H9 (cell line): ENCODE measurements at regions not wholly inside any gene's neighbourhood (a gene's known extent, or its start where the extent isn't known, plus 50 kb on each side); places are given as distances from the start of the nearest gene placed in this dataset.
A peak's percentile ranks its signal among the peaks of the same experiment; 100 is the strongest.

Experiments
- DNase-seq: peaks from one replicate; pipeline ENCODE4 v3.0.0-alpha.2; 2017
- H2AFZ ChIP-seq: one replicate; pipeline ENCODE4 v1.6.1; 2013; ENCODE audit warnings: mild to moderate bottlenecking, low read length, control low read depth, moderate library complexity
- H2AK5ac ChIP-seq: 2 replicates; pipeline ENCODE4 v1.6.1; 2013; ENCODE audit warnings: low read length, control low read depth, mixed read lengths; ENCODE audit not compliant: insufficient read length
- H2BK120ac ChIP-seq: one replicate; pipeline ENCODE4 v1.6.1; 2013; ENCODE audit warnings: low read depth, mild to moderate bottlenecking, low read length, control low read depth, inconsistent platforms; ENCODE audit not compliant: poor library complexity, severe bottlenecking
- H2BK12ac ChIP-seq: 2 replicates; pipeline ENCODE4 v1.6.1; 2013; ENCODE audit warnings: low read length, control low read depth, mixed read lengths, low read depth; ENCODE audit not compliant: insufficient read length
- H2BK15ac ChIP-seq: 2 replicates; pipeline ENCODE4 v1.6.1; 2013; ENCODE audit warnings: low read depth, low read length, control low read depth
- H2BK20ac ChIP-seq: one replicate; pipeline ENCODE4 v1.6.1; 2013; ENCODE audit warnings: low read depth, mild to moderate bottlenecking, low read length, control low read depth, inconsistent platforms; ENCODE audit not compliant: poor library complexity, severe bottlenecking
- H2BK5ac ChIP-seq: 2 replicates; pipeline ENCODE4 v1.6.1; 2013; ENCODE audit warnings: low read length, control low read depth, mixed read lengths; ENCODE audit not compliant: insufficient read length
- H3K14ac ChIP-seq: 2 replicates; pipeline ENCODE4 v1.6.1; 2013; ENCODE audit warnings: low read length, control low read depth; ENCODE audit not compliant: insufficient read depth
- H3K18ac ChIP-seq: 2 replicates; pipeline ENCODE4 v1.6.1; 2013; ENCODE audit warnings: low read depth, mild to moderate bottlenecking, mixed read lengths, low read length, control low read depth; ENCODE audit not compliant: insufficient read length
- H3K23ac ChIP-seq: 2 replicates; pipeline ENCODE4 v1.6.1; 2013; ENCODE audit warnings: low read length, control low read depth, mixed read lengths, low read depth; ENCODE audit not compliant: insufficient read length
- H3K23me2 ChIP-seq: 2 replicates; pipeline ENCODE4 v1.6.1; 2013; ENCODE audit warnings: low read depth, mild to moderate bottlenecking, mixed read lengths, low read length, control low read depth; ENCODE audit not compliant: insufficient read length, poor library complexity, severe bottlenecking
- H3K27ac ChIP-seq: 2 replicates; pipeline ENCODE4 v1.5.1; 2013; ENCODE audit warnings: low read length, control low read depth, mixed read lengths, low read depth; ENCODE audit not compliant: insufficient read length
- H3K27me3 ChIP-seq: 2 replicates; pipeline ENCODE4 v1.6.1; 2013; ENCODE audit warnings: low read length, control low read depth, inconsistent platforms; ENCODE audit not compliant: insufficient read depth
- H3K4ac ChIP-seq: 2 replicates; pipeline ENCODE4 v1.6.1; 2013; ENCODE audit warnings: low read depth, mild to moderate bottlenecking, control low read depth, inconsistent platforms, low read length, moderate library complexity
- H3K4me1 ChIP-seq: 2 replicates; pipeline ENCODE4 v1.6.1; 2013; ENCODE audit warnings: low read length, control low read depth, inconsistent platforms; ENCODE audit not compliant: insufficient read depth
- H3K4me2 ChIP-seq: 2 replicates; pipeline ENCODE4 v1.6.1; 2013; ENCODE audit warnings: low read length, control low read depth, mixed read lengths; ENCODE audit not compliant: insufficient read length, insufficient read depth
- H3K56ac ChIP-seq: 2 replicates; pipeline ENCODE4 v1.6.1; 2013; ENCODE audit warnings: low read depth, mild to moderate bottlenecking, mixed read lengths, low read length, control low read depth; ENCODE audit not compliant: insufficient read length
- H3K79me1 ChIP-seq: 2 replicates; pipeline ENCODE4 v1.6.1; 2013; ENCODE audit warnings: low read depth, mild to moderate bottlenecking, moderate library complexity, low read length, control low read depth, inconsistent platforms; ENCODE audit not compliant: insufficient read depth, poor library complexity, severe bottlenecking
- H3K79me2 ChIP-seq: 2 replicates; pipeline ENCODE4 v1.6.1; 2013; ENCODE audit warnings: low read length, control low read depth, inconsistent platforms; ENCODE audit not compliant: insufficient read depth
- H3K9ac ChIP-seq: 2 replicates; pipeline ENCODE4 v1.6.1; 2013; ENCODE audit warnings: low read length, control low read depth, mixed read lengths; ENCODE audit not compliant: insufficient read length; ENCODE audit errors: extremely low read depth
- H3K9me3 ChIP-seq: one replicate; pipeline ENCODE4 v1.6.1; 2013; ENCODE audit warnings: low read depth, low read length, inconsistent platforms; ENCODE audit not compliant: control insufficient read depth
- H3T11ph ChIP-seq: one replicate; pipeline ENCODE4 v1.6.1; 2013; ENCODE audit warnings: mild to moderate bottlenecking, low read length, control low read depth, inconsistent platforms
- H4K20me1 ChIP-seq: one replicate; pipeline ENCODE4 v1.6.1; 2013; ENCODE audit not compliant: control insufficient read depth, insufficient read length, insufficient read depth
- H4K5ac ChIP-seq: 2 replicates; pipeline ENCODE4 v1.6.1; 2013; ENCODE audit warnings: low read depth, mild to moderate bottlenecking, mixed read lengths, low read length, control low read depth; ENCODE audit not compliant: insufficient read length
- H4K8ac ChIP-seq: replicated peaks from 2 replicates; pipeline ENCODE4 v1.6.1; 2013; ENCODE audit warnings: low read length, control low read depth, mixed read lengths, low read depth; ENCODE audit not compliant: insufficient read length
- H4K91ac ChIP-seq: 2 replicates; pipeline ENCODE4 v1.6.1; 2013; ENCODE audit warnings: low read depth, mild to moderate bottlenecking, moderate library complexity, mixed read lengths, low read length, control low read depth; ENCODE audit not compliant: insufficient read length
- H3K27ac Mint-ChIP-seq, 3 experiments: 2 replicates in 2 of 3; 3 replicates in 1 of 3; pipeline ENCODE4 v1.8.0; 2020 to 2021; ENCODE audit warnings: mixed read lengths in 3 of 3, mild to moderate bottlenecking in 1 of 3, moderate library complexity in 1 of 3
- H3K27me3 Mint-ChIP-seq: 2 replicates; pipeline ENCODE4 v1.8.0; 2021; ENCODE audit warnings: low read depth, mild to moderate bottlenecking, moderate library complexity, mixed read lengths
- H3K36me3 Mint-ChIP-seq, 3 experiments: 2 replicates in 2 of 3; 3 replicates in 1 of 3; pipeline ENCODE4 v1.8.0; 2020 to 2021; ENCODE audit warnings: low read depth in 3 of 3, mixed read lengths in 3 of 3; ENCODE audit not compliant: insufficient read depth in 1 of 3
- H3K4me1 Mint-ChIP-seq, 2 experiments: 2 replicates each; pipeline ENCODE4 v1.8.0; 2020; ENCODE audit warnings: mixed read lengths in 2 of 2
- H3K4me3 Mint-ChIP-seq, 2 experiments: 2 replicates in 1 of 2; 3 replicates in 1 of 2; pipeline ENCODE4 v1.8.0; 2020 to 2021; ENCODE audit warnings: mild to moderate bottlenecking in 2 of 2, mixed read lengths in 2 of 2, moderate library complexity in 1 of 2
- H3K9me3 Mint-ChIP-seq, 2 experiments: 2 replicates in 1 of 2; 3 replicates in 1 of 2; pipeline ENCODE4 v1.8.0; 2020; ENCODE audit warnings: mild to moderate bottlenecking in 2 of 2, mixed read lengths in 2 of 2, moderate library complexity in 1 of 2
- WGBS: extraction: QIAGEN DNeasy Blood & Tissue Kit; methylation state at CpG from one replicate; pipeline ENCODE4 v1.1.7; 2013; ENCODE audit warnings: missing lambda C conversion rate, low lambda C conversion rate, mixed read lengths; ENCODE audit not compliant: insufficient read length; ENCODE audit errors: extremely low coverage; 5-methylcytosine and 5-hydroxymethylcytosine counted together
- TF ChIP-seq, protein P1 (sequence below): fragments of 200-600 bp; sonication (generic); conservative IDR thresholded peaks from 3 replicates; pipeline ENCODE4 v1.8.0; 2021; ENCODE audit warnings: antibody characterized with exemption, mild to moderate bottlenecking

GRCh38 chr4:178917756-178918155, 1475.5 kb upstream of the AGA start:
- WGBS: no CpG with 5 or more reads among the region's 1 CpG
- no peak overlapping the region for H4K5ac ChIP-seq
- Mint-ChIP-seq H3K4me3 (no peak overlapping the region; a peak in 1 of 5 replicates), H3K4me1 (peaks cover 15 to 16% of the 10 kb centered on the region in 2 experiments), H3K27me3 (no peaks in the 10 kb centered on the region), H3K36me3 (peaks cover 3 to 6% (median 5%) of the 10 kb centered on the region in 3 experiments; a peak in 6 of 7 replicates), H3K9me3 (peaks cover 8 to 12% of the 10 kb centered on the region in 2 experiments), H3K27ac (no peak overlapping the region; a peak in 1 of 7 replicates)
- H3K27me3 ChIP-seq: no peaks in the 10 kb centered on the region
- H2BK12ac ChIP-seq: no peak overlapping the region
- no peak overlapping the region for H3K14ac ChIP-seq
- no peaks in the 10 kb centered on the region for H3K23me2 ChIP-seq
- H3K4me1 ChIP-seq: no peaks in the 10 kb centered on the region
- H2BK5ac ChIP-seq: no peak overlapping the region
- TF ChIP-seq, protein P1, sequence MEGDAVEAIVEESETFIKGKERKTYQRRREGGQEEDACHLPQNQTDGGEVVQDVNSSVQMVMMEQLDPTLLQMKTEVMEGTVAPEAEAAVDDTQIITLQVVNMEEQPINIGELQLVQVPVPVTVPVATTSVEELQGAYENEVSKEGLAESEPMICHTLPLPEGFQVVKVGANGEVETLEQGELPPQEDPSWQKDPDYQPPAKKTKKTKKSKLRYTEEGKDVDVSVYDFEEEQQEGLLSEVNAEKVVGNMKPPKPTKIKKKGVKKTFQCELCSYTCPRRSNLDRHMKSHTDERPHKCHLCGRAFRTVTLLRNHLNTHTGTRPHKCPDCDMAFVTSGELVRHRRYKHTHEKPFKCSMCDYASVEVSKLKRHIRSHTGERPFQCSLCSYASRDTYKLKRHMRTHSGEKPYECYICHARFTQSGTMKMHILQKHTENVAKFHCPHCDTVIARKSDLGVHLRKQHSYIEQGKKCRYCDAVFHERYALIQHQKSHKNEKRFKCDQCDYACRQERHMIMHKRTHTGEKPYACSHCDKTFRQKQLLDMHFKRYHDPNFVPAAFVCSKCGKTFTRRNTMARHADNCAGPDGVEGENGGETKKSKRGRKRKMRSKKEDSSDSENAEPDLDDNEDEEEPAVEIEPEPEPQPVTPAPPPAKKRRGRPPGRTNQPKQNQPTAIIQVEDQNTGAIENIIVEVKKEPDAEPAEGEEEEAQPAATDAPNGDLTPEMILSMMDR: no peak
- no peak overlapping the region for H3T11ph ChIP-seq
- no peak overlapping the region for H3K23ac ChIP-seq
- DNase-seq: peak; percentile 37
- H3K9me3 ChIP-seq: peaks cover 6% of the 10 kb centered on the region
- H3K4me2 ChIP-seq: no peak overlapping the region
- no peak overlapping the region for H3K18ac ChIP-seq
- no peak overlapping the region for H2BK20ac ChIP-seq
- H3K56ac ChIP-seq: no peak overlapping the region
- H2BK120ac ChIP-seq: no peak overlapping the region
- no peak overlapping the region for H4K91ac ChIP-seq
- no peak overlapping the region for H2BK15ac ChIP-seq
- H4K20me1 ChIP-seq: no peaks in the 10 kb centered on the region
- H3K9ac ChIP-seq: no peak overlapping the region
- no peak overlapping the region for H4K8ac ChIP-seq
- no peaks in the 10 kb centered on the region for H3K79me2 ChIP-seq
- no peaks in the 10 kb centered on the region for H3K79me1 ChIP-seq
- no peak overlapping the region for H3K4ac ChIP-seq
- no peak overlapping the region for H2AK5ac ChIP-seq
- H3K27ac ChIP-seq: no peak overlapping the region
- no peak overlapping the region for H2AFZ ChIP-seq
